ENCODE measurements at regions not wholly inside any gene's neighbourhood (a gene's known extent, or its start where the extent isn't known, plus 50 kb on each side); places are given as distances from the start of the nearest gene placed in this dataset.

DNA sequence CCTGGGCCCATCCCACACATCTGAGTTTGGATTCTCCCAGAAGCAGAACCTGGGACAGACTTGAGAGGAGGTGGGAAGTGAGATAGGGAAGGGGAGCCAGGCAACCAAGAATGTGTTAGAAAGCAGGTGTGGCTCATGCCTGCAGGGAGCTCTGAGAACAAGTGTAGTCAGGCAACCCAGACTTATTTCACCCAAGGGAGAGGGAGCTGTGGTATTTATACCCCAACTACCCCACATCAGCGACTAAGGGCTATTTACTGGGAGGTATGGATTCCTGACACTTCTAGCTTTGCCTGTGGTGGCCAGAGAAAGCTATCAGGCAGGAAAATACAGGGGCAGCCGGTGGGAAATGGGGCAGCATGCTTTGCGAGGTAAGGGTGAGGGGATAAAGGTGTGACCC lies 125.8 kb upstream of the MSX1 start:
- Histone ChIP-seq H3K4me1 (ENCODE audit: control insufficient read depth, insufficient read depth, low read length) (no peaks in the 10 kb centered on the region), H3K4me3 (no peak overlapping the region), H4K20me1 (ENCODE audit: control insufficient read depth, insufficient read depth) (no peaks in the 10 kb centered on the region), H3K79me2 (ENCODE audit: control insufficient read depth, insufficient read depth, low read length) (no peaks in the 10 kb centered on the region), H3K9ac (ENCODE audit: control insufficient read depth, insufficient read depth, low read length) (no peak overlapping the region), H2AFZ (ENCODE audit: control insufficient read depth, low read depth, low read length) (no peak overlapping the region), H3K36me3 (ENCODE audit: control insufficient read depth in 2 of 2, insufficient read depth in 2 of 2, low read length in 1 of 2) (no peaks in the 10 kb centered on the region), H3K9me3 (replicated peaks; ENCODE audit: control insufficient read depth, insufficient read depth, low read length) (no peaks in the 10 kb centered on the region; the same call in 2 of the 3 replicates), H3K27ac (ENCODE audit: control insufficient read depth, insufficient read depth) (no peak overlapping the region), H3K27me3 (replicated peaks in 1 of 2; ENCODE audit: control insufficient read depth in 2 of 2, insufficient read depth in 2 of 2, low read length in 1 of 2) (no peaks in the 10 kb centered on the region), H3K4me2 (ENCODE audit: control insufficient read depth, insufficient read depth) (no peak overlapping the region)
- in situ Hi-C loops (cut with MboI) (no loop called here), intact Hi-C loops (cut with micrococcal nuclease; ENCODE audit: unreplicated experiment) (no loop called here)
- 64% methylated on average over 3 of the region's 3 CpGs for WGBS (ENCODE audit: insufficient coverage, insufficient replicate concordance, low lambda C conversion rate, missing lambda C conversion rate)
- BruUV-seq (replicated peaks): no TSS peak
- ChIA-PET POLR2A (interaction anchor here (0.9 kb wide), 1 partner anchor 9 kb away, joined by 3 read pairs; no protein-coding TSS in a partner anchor), SMC1A (ENCODE audit: uncharacterized antibody, unreplicated experiment) (interaction anchor here (1.5 kb wide), 1 partner anchor 25 kb away, joined by 4 read pairs; no protein-coding TSS in a partner anchor), CTCF (interaction anchor here (1.0 kb wide), 1 partner anchor 12 kb away, joined by 4 read pairs; no protein-coding TSS in a partner anchor), RAD21 (ENCODE audit: unreplicated experiment) (no interaction called here)
- no peak for FAIRE-seq
- TF ChIP-seq, protein P1, sequence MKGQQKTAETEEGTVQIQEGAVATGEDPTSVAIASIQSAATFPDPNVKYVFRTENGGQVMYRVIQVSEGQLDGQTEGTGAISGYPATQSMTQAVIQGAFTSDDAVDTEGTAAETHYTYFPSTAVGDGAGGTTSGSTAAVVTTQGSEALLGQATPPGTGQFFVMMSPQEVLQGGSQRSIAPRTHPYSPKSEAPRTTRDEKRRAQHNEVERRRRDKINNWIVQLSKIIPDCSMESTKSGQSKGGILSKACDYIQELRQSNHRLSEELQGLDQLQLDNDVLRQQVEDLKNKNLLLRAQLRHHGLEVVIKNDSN (IDR thresholded peaks at IDR 0.05; ENCODE audit: borderline replicate concordance, extremely low read length, insufficient read depth, low read depth, low read length): no peak
- TF ChIP-seq CTCF (IDR thresholded peaks at IDR 0.05 in 2 of 3, conservative IDR thresholded peaks at IDR 0.05 in 1 of 3; ENCODE audit: control insufficient read depth in 2 of 3, extremely low read depth in 1 of 3, insufficient read depth in 1 of 3, low read depth in 3 of 3, low read length in 3 of 3): no peak
- TF ChIP-seq WRNIP1 (IDR thresholded peaks at IDR 0.05; ENCODE audit: borderline replicate concordance, low read depth, low read length): no peak
- no peak for TF ChIP-seq RAD21 (IDR thresholded peaks at IDR 0.05; ENCODE audit: insufficient read depth, low read depth, low read length)
- no peak for TF ChIP-seq ZNF207 (IDR thresholded peaks at IDR 0.05; ENCODE audit: borderline replicate concordance)
- no peak for TF ChIP-seq JUND (IDR thresholded peaks at IDR 0.05; ENCODE audit: low read depth, low read length)
- TF ChIP-seq ATF7 (IDR thresholded peaks at IDR 0.05; ENCODE audit: low read depth): no peak
- no peak for ATAC-seq
- DNase-seq (ENCODE audit: low read depth, low spot score): no peak

Data from GM12878 (cell line).